ENCODE measurements at regions not wholly inside any gene's neighbourhood (a gene's known extent, or its start where the extent isn't known, plus 50 kb on each side); places are given as distances from the start of the nearest gene placed in this dataset.

GRCh38 chr3:64806668-64807605 is 119.1 kb upstream of the ADAMTS9 start:
- peak overlapping the region; percentile 20 for H3K27ac Mint-ChIP-seq
- H3K27me3 Mint-ChIP-seq = peaks cover 7% of the 10 kb centered on the region

GRCh38 chr3:64805978-64806377 is 118.2 kb upstream of the ADAMTS9 start:
- Mint-ChIP-seq H3K4me1 (ENCODE audit: unreplicated experiment) (peaks cover 5% of the 10 kb centered on the region), H3K9me3 (no peaks in the 10 kb centered on the region), H3K27me3 (peaks cover 7% of the 10 kb centered on the region), H3K4me3 (no peak overlapping the region), H3K36me3 (no peaks in the 10 kb centered on the region), H3K27ac (no peak overlapping the region)
- no peak for TF ChIP-seq CTCF (conservative IDR thresholded peaks at IDR 0.05)
- DNase-seq (ENCODE audit: extremely low spot score, unreplicated experiment) = no peak

More at GRCh38 chr3:64806668-64807605, 119.1 kb upstream of the ADAMTS9 start:
- DNase-seq (ENCODE audit: extremely low spot score, unreplicated experiment) = no peak
- H3K36me3 Mint-ChIP-seq = no peaks in the 10 kb centered on the region
- no peak overlapping the region for H3K4me3 Mint-ChIP-seq
- no peak for TF ChIP-seq CTCF (conservative IDR thresholded peaks at IDR 0.05)
- H3K4me1 Mint-ChIP-seq (ENCODE audit: unreplicated experiment) = peaks cover 5% of the 10 kb centered on the region
- H3K9me3 Mint-ChIP-seq = no peaks in the 10 kb centered on the region

GRCh38 chr3:64805248-64805647 is 117.4 kb upstream of the ADAMTS9 start:
- no peak for TF ChIP-seq CTCF (conservative IDR thresholded peaks at IDR 0.05)
- DNase-seq (ENCODE audit: extremely low spot score, unreplicated experiment) = no peak
- H3K27ac Mint-ChIP-seq = no peak overlapping the region
- H3K4me1 Mint-ChIP-seq (ENCODE audit: unreplicated experiment) = peaks cover 5% of the 10 kb centered on the region
- H3K9me3 Mint-ChIP-seq = no peaks in the 10 kb centered on the region
- no peaks in the 10 kb centered on the region for H3K36me3 Mint-ChIP-seq
- H3K4me3 Mint-ChIP-seq = no peak overlapping the region
- H3K27me3 Mint-ChIP-seq = peaks cover 7% of the 10 kb centered on the region

- Mint-ChIP-seq H3K9me3 (no peaks in the 10 kb centered on the region), H3K36me3 (no peaks in the 10 kb centered on the region), H3K27me3 (peaks cover 7% of the 10 kb centered on the region), H3K4me3 (no peak overlapping the region), H3K4me1 (ENCODE audit: unreplicated experiment) (peaks cover 5% of the 10 kb centered on the region), H3K27ac (no peak overlapping the region)
- DNase-seq (ENCODE audit: extremely low spot score, unreplicated experiment) = no peak
- TF ChIP-seq CTCF (conservative IDR thresholded peaks at IDR 0.05) = no peak
Measured at GRCh38 chr3:64803469-64803868, 115.7 kb upstream of the ADAMTS9 start.

- Mint-ChIP-seq H3K9me3 (no peaks in the 10 kb centered on the region), H3K27ac (no peak overlapping the region), H3K27me3 (peaks cover 7% of the 10 kb centered on the region), H3K4me1 (ENCODE audit: unreplicated experiment) (peaks cover 5% of the 10 kb centered on the region), H3K36me3 (no peaks in the 10 kb centered on the region), H3K4me3 (no peak overlapping the region)
- no peak for TF ChIP-seq CTCF (conservative IDR thresholded peaks at IDR 0.05)
- no peak for DNase-seq (ENCODE audit: extremely low spot score, unreplicated experiment)
Measured at GRCh38 chr3:64802460-64802859, 114.7 kb upstream of the ADAMTS9 start.
